GM12878 (cell line): ENCODE measurements at regions not wholly inside any gene's neighbourhood (a gene's known extent, or its start where the extent isn't known, plus 50 kb on each side); places are given as distances from the start of the nearest gene placed in this dataset.
A peak's percentile ranks its signal among the peaks of the same experiment; 100 is the strongest.

Source experiments
- ATAC-seq: fragments of 200-7000 bp; cut with Tn5 transposase; 3 replicates; pipeline ENCODE4 v1.9.1; 2020; ENCODE audit warnings: mild to moderate bottlenecking, moderate library complexity
- BruUV-seq: library from RNA; stranded (reverse); fragments of 400-500 nt; replicated peaks from 2 replicates; lab custom pipeline; 2021; lab: Mats Ljungman, UMichigan
- CTCF ChIA-PET: fragments of 300-600 bp; sonication (Branson Sonifier 250); formaldehyde crosslinking; extraction: SDS; loops from one replicate; lab custom pipeline; 2021; ENCODE audit warnings: inconsistent platforms; lab: Yijun Ruan, JAX
- POLR2A ChIA-PET: fragments of 350-600 bp; formaldehyde crosslinking; extraction: SDS; loops from one replicate; lab custom pipeline; 2021; ENCODE audit warnings: inconsistent platforms; lab: Charles Lee
- RAD21 ChIA-PET: fragments of 300-600 bp; sonication (Branson Sonifier 250); formaldehyde crosslinking; loops from one replicate; lab custom pipeline; 2023; ENCODE audit warnings: antibody characterized with exemption; ENCODE audit not compliant: unreplicated experiment; lab: Charles Lee
- SMC1A ChIA-PET: fragments of 300-600 bp; sonication (Branson Sonifier 250); formaldehyde crosslinking; loops from one replicate; lab custom pipeline; 2023; ENCODE audit not compliant: unreplicated experiment, uncharacterized antibody; lab: Charles Lee
- DNase-seq: peaks from one replicate; pipeline ENCODE4 v3.0.0-alpha.2; 2011; ENCODE audit warnings: low read depth, low spot score
- FAIRE-seq: peaks from 3 replicates; lab custom pipeline; 2011; peaks lifted over from hg19 to GRCh38; lab: Jason Lieb, UNC
- H2AFZ ChIP-seq: 2 replicates; pipeline ENCODE4 v1.6.0; 2011; ENCODE audit warnings: low read depth, low read length, control low read depth; ENCODE audit not compliant: control insufficient read depth
- H3K27ac ChIP-seq: 2 replicates; pipeline ENCODE4 v1.5.1; 2011; ENCODE audit warnings: control low read depth; ENCODE audit not compliant: control insufficient read depth, insufficient read depth
- H3K27me3 ChIP-seq, 2 experiments: replicated peaks in 1 of 2; 2 replicates each; pipeline versions ENCODE4 v1.6.0 to v1.6.1; 2011; ENCODE audit warnings: low read length in 1 of 2; ENCODE audit not compliant: control insufficient read depth in 2 of 2, insufficient read depth in 2 of 2
- H3K36me3 ChIP-seq, 2 experiments: 2 replicates each; pipeline ENCODE4 v1.5.1; 2011; ENCODE audit warnings: low read length in 1 of 2; ENCODE audit not compliant: control insufficient read depth in 2 of 2, insufficient read depth in 2 of 2
- H3K4me1 ChIP-seq: 2 replicates; pipeline ENCODE4 v1.6.1; 2011; ENCODE audit warnings: mild to moderate bottlenecking, low read length, moderate library complexity, mixed read lengths; ENCODE audit not compliant: control insufficient read depth, insufficient read depth
- H3K4me2 ChIP-seq: 2 replicates; pipeline ENCODE4 v1.6.0; 2011; ENCODE audit warnings: control low read depth; ENCODE audit not compliant: control insufficient read depth, insufficient read depth
- H3K4me3 ChIP-seq: fragments of 200-600 bp; sonication (generic); 2 replicates; pipeline ENCODE4 v1.5.1; 2016
- H3K79me2 ChIP-seq: 2 replicates; pipeline ENCODE4 v1.6.0; 2011; ENCODE audit warnings: low read length; ENCODE audit not compliant: control insufficient read depth, insufficient read depth
- H3K9ac ChIP-seq: 2 replicates; pipeline ENCODE4 v1.8.0; 2011; ENCODE audit warnings: low read length, control low read depth, mixed read lengths; ENCODE audit not compliant: control insufficient read depth, insufficient read depth
- H3K9me3 ChIP-seq: replicated peaks from 3 replicates; pipeline ENCODE4 v1.5.1; 2011; ENCODE audit warnings: mild to moderate bottlenecking, low read length; ENCODE audit not compliant: control insufficient read depth, insufficient read depth
- H4K20me1 ChIP-seq: 2 replicates; pipeline ENCODE4 v1.6.0; 2011; ENCODE audit not compliant: control insufficient read depth, insufficient read depth
- ATF2 ChIP-seq: IDR thresholded peaks from 2 replicates; pipeline ENCODE4 v1.6.1; 2012; ENCODE audit warnings: low read length, inconsistent platforms
- CTCF ChIP-seq, 3 experiments: IDR thresholded peaks in 2 of 3; conservative IDR thresholded peaks in 1 of 3; 2 replicates each; pipeline ENCODE4 v1.5.1; 2011; ENCODE audit warnings: low read depth in 3 of 3, low read length in 3 of 3, mild to moderate bottlenecking in 3 of 3, control low read depth in 2 of 3, moderate library complexity in 2 of 3, inconsistent platforms in 1 of 3, mixed read lengths in 1 of 3; ENCODE audit not compliant: control insufficient read depth in 2 of 3, insufficient read depth in 1 of 3; ENCODE audit errors: extremely low read depth in 1 of 3
- IKZF2 ChIP-seq, 2 experiments: fragments of 450-650 bp; IDR thresholded peaks; 2 replicates each; pipeline ENCODE4 v1.6.1; 2017; ENCODE audit warnings: mild to moderate bottlenecking in 2 of 2, moderate library complexity in 2 of 2
- NR2C2 ChIP-seq: IDR thresholded peaks from 2 replicates; pipeline ENCODE4 v1.6.1; 2011; ENCODE audit warnings: borderline replicate concordance, low read depth; ENCODE audit not compliant: control insufficient read depth, insufficient read length
- RAD21 ChIP-seq: IDR thresholded peaks from 2 replicates; pipeline ENCODE4 v1.6.1; 2011; ENCODE audit warnings: mild to moderate bottlenecking, low read depth, low read length, moderate library complexity; ENCODE audit not compliant: insufficient read depth
- RFX5 ChIP-seq: IDR thresholded peaks from 2 replicates; pipeline ENCODE4 v1.6.1; 2011; ENCODE audit warnings: low read depth, low read length, improper control_type of control experiment
- RUNX3 ChIP-seq: IDR thresholded peaks from 2 replicates; pipeline ENCODE4 v1.6.1; 2012; ENCODE audit warnings: low read length, inconsistent platforms
- SRF ChIP-seq, 2 experiments: IDR thresholded peaks; 2 replicates each; pipeline ENCODE4 v1.6.1; 2011; ENCODE audit warnings: low read depth in 2 of 2, low read length in 2 of 2, mild to moderate bottlenecking in 1 of 2, moderate library complexity in 1 of 2
- TAF1 ChIP-seq: IDR thresholded peaks from 2 replicates; pipeline ENCODE4 v1.6.1; 2011; ENCODE audit warnings: mild to moderate bottlenecking, low read depth, low read length, borderline replicate concordance
- TARDBP ChIP-seq: IDR thresholded peaks from 2 replicates; pipeline ENCODE4 v1.6.1; 2016; ENCODE audit warnings: borderline replicate concordance
- TBL1XR1 ChIP-seq: IDR thresholded peaks from 2 replicates; pipeline ENCODE4 v1.6.1; 2012; ENCODE audit warnings: low read depth, low read length, improper control_type of control experiment
- YY1 ChIP-seq: IDR thresholded peaks from 2 replicates; pipeline ENCODE4 v1.6.1; 2011; ENCODE audit warnings: low read depth, mild to moderate bottlenecking, low read length
- ZNF274 ChIP-seq: IDR thresholded peaks from one replicate; pipeline ENCODE4 v1.8.0; 2011; ENCODE audit not compliant: insufficient read length, insufficient read depth
- WGBS: methylation state at CpG from one replicate; pipeline ENCODE4 v1.1.6; 2016; ENCODE audit warnings: low lambda C conversion rate; ENCODE audit not compliant: insufficient replicate concordance, insufficient coverage; ENCODE audit errors: missing lambda C conversion rate; 5-methylcytosine and 5-hydroxymethylcytosine counted together
- in situ Hi-C: fragments of 300-500 bp; cut with MboI; formaldehyde crosslinking; loops from 9 replicates; pipeline ENCODE4 v1.14.3; 2018; ENCODE audit warnings: mixed read lengths
- intact Hi-C: fragments of 100-400 bp; cut with micrococcal nuclease; formaldehyde crosslinking; loops from one replicate; pipeline ENCODE4 v1.14.2; 2022; ENCODE audit not compliant: unreplicated experiment
- TF ChIP-seq, protein P1 (sequence below): IDR thresholded peaks from 2 replicates; pipeline ENCODE4 v1.6.1; 2011; ENCODE audit warnings: mild to moderate bottlenecking, low read depth, low read length, moderate library complexity; ENCODE audit not compliant: insufficient replicate concordance
- TF ChIP-seq, protein P2 (sequence below): IDR thresholded peaks from 2 replicates; pipeline ENCODE4 v1.6.1; 2011; ENCODE audit warnings: borderline replicate concordance, low read depth, mild to moderate bottlenecking, moderate library complexity, mixed read lengths, low read length; ENCODE audit not compliant: insufficient read depth; ENCODE audit errors: extremely low read length

DNA sequence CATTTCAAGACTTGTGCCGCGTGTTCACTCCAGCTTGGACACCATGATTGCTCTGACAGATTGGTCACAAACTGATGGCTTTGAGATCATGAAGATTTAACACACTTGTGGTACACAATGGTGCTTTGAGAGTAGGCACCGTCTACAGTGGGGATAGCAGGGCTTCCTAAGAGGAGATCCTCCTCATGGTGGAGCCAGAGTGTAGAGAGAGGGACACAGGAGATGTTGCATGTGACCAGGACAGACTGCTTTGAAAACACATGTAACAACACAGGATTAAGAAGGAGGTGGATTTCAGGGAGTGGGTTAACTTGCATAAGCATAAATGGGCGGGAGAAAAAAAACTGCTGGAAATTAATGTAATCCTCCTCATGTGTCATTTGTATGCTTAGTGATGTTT is 95.7 kb upstream of the LINC00305 start:
- RAD21 ChIA-PET = no interaction called here
- SMC1A ChIA-PET = interaction anchor here (1.0 to 1.7 kb wide), 3 partner anchors 9 to 10 kb away, joined by 3 to 6 read pairs (median 4); no protein-coding TSS in a partner anchor
- no peak overlapping the region for H2AFZ ChIP-seq
- H3K4me1 ChIP-seq = no peaks in the 10 kb centered on the region
- H3K9me3 ChIP-seq = no peaks in the 10 kb centered on the region
- no peak for TF ChIP-seq RUNX3
- TF ChIP-seq YY1 = no peak
- no peak for TF ChIP-seq NR2C2
- TF ChIP-seq RFX5 = no peak
- TF ChIP-seq ZNF274 = no peak
- TF ChIP-seq RAD21 = peak; percentile 45
- peak; percentile 6 to 16 (median 11); a peak in 2 of 6 replicates for TF ChIP-seq CTCF (IDR thresholded peaks at IDR 0.05 in 2 of 3, conservative IDR thresholded peaks at IDR 0.05 in 1 of 3; ENCODE audit: control insufficient read depth in 2 of 3, extremely low read depth in 1 of 3, insufficient read depth in 1 of 3, low read depth in 3 of 3, low read length in 3 of 3)
- TF ChIP-seq, protein P1, sequence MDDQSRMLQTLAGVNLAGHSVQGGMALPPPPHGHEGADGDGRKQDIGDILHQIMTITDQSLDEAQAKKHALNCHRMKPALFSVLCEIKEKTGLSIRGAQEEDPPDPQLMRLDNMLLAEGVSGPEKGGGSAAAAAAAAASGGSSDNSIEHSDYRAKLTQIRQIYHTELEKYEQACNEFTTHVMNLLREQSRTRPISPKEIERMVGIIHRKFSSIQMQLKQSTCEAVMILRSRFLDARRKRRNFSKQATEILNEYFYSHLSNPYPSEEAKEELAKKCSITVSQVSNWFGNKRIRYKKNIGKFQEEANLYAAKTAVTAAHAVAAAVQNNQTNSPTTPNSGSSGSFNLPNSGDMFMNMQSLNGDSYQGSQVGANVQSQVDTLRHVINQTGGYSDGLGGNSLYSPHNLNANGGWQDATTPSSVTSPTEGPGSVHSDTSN = no peak
- TF ChIP-seq, protein P2, sequence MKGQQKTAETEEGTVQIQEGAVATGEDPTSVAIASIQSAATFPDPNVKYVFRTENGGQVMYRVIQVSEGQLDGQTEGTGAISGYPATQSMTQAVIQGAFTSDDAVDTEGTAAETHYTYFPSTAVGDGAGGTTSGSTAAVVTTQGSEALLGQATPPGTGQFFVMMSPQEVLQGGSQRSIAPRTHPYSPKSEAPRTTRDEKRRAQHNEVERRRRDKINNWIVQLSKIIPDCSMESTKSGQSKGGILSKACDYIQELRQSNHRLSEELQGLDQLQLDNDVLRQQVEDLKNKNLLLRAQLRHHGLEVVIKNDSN = no peak
- TF ChIP-seq TAF1 = no peak
- no peak for TF ChIP-seq TARDBP
- TF ChIP-seq TBL1XR1 = no peak
- no peak for TF ChIP-seq SRF (IDR thresholded peaks at IDR 0.05; ENCODE audit: low read depth in 2 of 2, low read length in 2 of 2)
- no peak for TF ChIP-seq IKZF2 (IDR thresholded peaks at IDR 0.05)
- TF ChIP-seq ATF2 = no peak
- in situ Hi-C loops (no loop called here), intact Hi-C loops (no loop called here)
- no peak overlapping the region for H3K9ac ChIP-seq
- no peak overlapping the region for H3K4me3 ChIP-seq
- no TSS peak for BruUV-seq
- FAIRE-seq (no peak), DNase-seq (no peak), ATAC-seq (peak; percentile 50; the same call in 2 of the 3 replicates)
- no peaks in the 10 kb centered on the region for H4K20me1 ChIP-seq
- no peak overlapping the region for H3K4me2 ChIP-seq
- no peak overlapping the region for H3K27ac ChIP-seq
- H3K36me3 ChIP-seq = no peaks in the 10 kb centered on the region
- POLR2A ChIA-PET = no interaction called here
- no peaks in the 10 kb centered on the region for H3K27me3 ChIP-seq
- WGBS = 21% methylated on average over 4 of the region's 4 CpGs
- H3K79me2 ChIP-seq = no peaks in the 10 kb centered on the region
- CTCF ChIA-PET = interaction anchor here (1.6 kb wide), 1 partner anchor 9 kb away, joined by 6 read pairs; no protein-coding TSS in a partner anchor
